ENCODE measurements at regions not wholly inside any gene's neighbourhood (a gene's known extent, or its start where the extent isn't known, plus 50 kb on each side); places are given as distances from the start of the nearest gene placed in this dataset.

GRCh38 chr13:99124794-99125316 is 75.8 kb upstream of the UBAC2 start:
- TF ChIP-seq CTCF (IDR thresholded peaks at IDR 0.05; ENCODE audit: low read depth, low read length) (no peak), EZH2phosphoT487 (IDR thresholded peaks at IDR 0.05; ENCODE audit: low read depth) (no peak)

Data from OCI-LY3 (cell line).